GM21381 (cell line): ENCODE measurements at regions not wholly inside any gene's neighbourhood (a gene's known extent, or its start where the extent isn't known, plus 50 kb on each side); places are given as distances from the start of the nearest gene placed in this dataset.

Experiments
- ATAC-seq: cut with Tn5 transposase; IDR thresholded peaks from one replicate; pipeline ENCODE4 v1.9.1; 2021; ENCODE audit warnings: mild to moderate bottlenecking, moderate library complexity; ENCODE audit not compliant: unreplicated experiment

GRCh38 chr10:10432296-10433035 is 585.2 kb upstream of the CELF2 start:
- ATAC-seq, result no peak

- ATAC-seq, result no peak
Observed at GRCh38 chr10:10434312-10434711, 583.4 kb upstream of the CELF2 start.

GRCh38 chr10:10437886-10438285 is 579.8 kb upstream of the CELF2 start:
- ATAC-seq, result no peak

- ATAC-seq, result no peak
Observed at GRCh38 chr10:10438335-10439100, 579.2 kb upstream of the CELF2 start.

- no peak for ATAC-seq
Observed at GRCh38 chr10:10456856-10457255, 560.8 kb upstream of the CELF2 start.

- ATAC-seq, result no peak
Observed at GRCh38 chr10:10460451-10460850, 557.2 kb upstream of the CELF2 start.

GRCh38 chr10:10462151-10462941 is 555.3 kb upstream of the CELF2 start:
- no peak for ATAC-seq

- ATAC-seq, result no peak
Observed at GRCh38 chr10:10471758-10472157, 545.9 kb upstream of the CELF2 start.

- no peak for ATAC-seq
Observed at GRCh38 chr10:10475812-10476211, 541.9 kb upstream of the CELF2 start.

GRCh38 chr10:10477844-10478243 is 539.8 kb upstream of the CELF2 start:
- no peak for ATAC-seq

- no peak for ATAC-seq
Observed at GRCh38 chr10:10479465-10479864, 538.2 kb upstream of the CELF2 start.

- ATAC-seq, result no peak
Observed at GRCh38 chr10:10482613-10483012, 535.1 kb upstream of the CELF2 start.

GRCh38 chr10:10489076-10489475 is 528.6 kb upstream of the CELF2 start:
- ATAC-seq, result no peak

- ATAC-seq, result no peak
Observed at GRCh38 chr10:10489805-10490571, 527.7 kb upstream of the CELF2 start.

- no peak for ATAC-seq
Observed at GRCh38 chr10:10490581-10490980, 527.1 kb upstream of the CELF2 start.

GRCh38 chr10:10492420-10492819 is 525.3 kb upstream of the CELF2 start:
- no peak for ATAC-seq

- ATAC-seq, result no peak
Observed at GRCh38 chr10:10493833-10494232, 523.8 kb upstream of the CELF2 start.

GRCh38 chr10:10497245-10497644 is 520.4 kb upstream of the CELF2 start:
- no peak for ATAC-seq

GRCh38 chr10:10498781-10499180 is 518.9 kb upstream of the CELF2 start:
- no peak for ATAC-seq

GRCh38 chr10:10499839-10500238 is 517.8 kb upstream of the CELF2 start:
- ATAC-seq, result no peak

GRCh38 chr10:10500937-10501336 is 516.7 kb upstream of the CELF2 start:
- no peak for ATAC-seq
